Keratinocyte (primary cell): ENCODE measurements at regions not wholly inside any gene's neighbourhood (a gene's known extent, or its start where the extent isn't known, plus 50 kb on each side); places are given as distances from the start of the nearest gene placed in this dataset.

Source experiments
- EZH2 ChIP-seq: IDR thresholded peaks from one replicate; pipeline ENCODE4 v1.6.1; 2012; ENCODE audit warnings: inconsistent platforms, mild to moderate bottlenecking, low read length, moderate library complexity
- TF ChIP-seq, protein P1 (sequence below), 3 experiments: IDR thresholded peaks in 1 of 3; conservative IDR thresholded peaks in 1 of 3; optimal IDR thresholded peaks in 1 of 3; 2 replicates in 2 of 3; 3 replicates in 1 of 3; pipeline versions ENCODE3 to v1.5.1; 2011; ENCODE audit warnings: low read length in 3 of 3, mild to moderate bottlenecking in 3 of 3, moderate library complexity in 2 of 3, control low read depth in 1 of 3, inconsistent platforms in 1 of 3; ENCODE audit not compliant: insufficient read depth in 2 of 3; ENCODE audit errors: extremely low read depth in 1 of 3

DNA sequence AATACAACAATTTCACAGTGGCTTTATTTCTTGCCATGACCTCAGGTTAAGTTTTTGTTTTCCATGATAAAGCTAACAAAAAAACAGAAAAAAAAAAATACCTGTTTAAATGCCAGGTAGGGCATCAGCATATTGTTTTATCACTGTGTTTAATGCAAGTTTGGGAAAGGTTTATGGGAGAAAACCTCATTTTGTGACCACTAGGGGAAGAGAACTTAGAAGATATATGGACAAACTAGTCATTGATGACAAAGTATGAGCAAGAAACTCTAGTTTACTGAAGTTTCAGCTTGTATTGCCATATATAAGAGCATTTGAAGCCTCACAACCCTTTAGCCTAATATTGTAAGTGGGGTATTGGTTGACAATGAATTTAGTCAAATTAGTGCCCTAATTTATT is 1431.4 kb upstream of the CDH18 start:
- TF ChIP-seq, protein P1, sequence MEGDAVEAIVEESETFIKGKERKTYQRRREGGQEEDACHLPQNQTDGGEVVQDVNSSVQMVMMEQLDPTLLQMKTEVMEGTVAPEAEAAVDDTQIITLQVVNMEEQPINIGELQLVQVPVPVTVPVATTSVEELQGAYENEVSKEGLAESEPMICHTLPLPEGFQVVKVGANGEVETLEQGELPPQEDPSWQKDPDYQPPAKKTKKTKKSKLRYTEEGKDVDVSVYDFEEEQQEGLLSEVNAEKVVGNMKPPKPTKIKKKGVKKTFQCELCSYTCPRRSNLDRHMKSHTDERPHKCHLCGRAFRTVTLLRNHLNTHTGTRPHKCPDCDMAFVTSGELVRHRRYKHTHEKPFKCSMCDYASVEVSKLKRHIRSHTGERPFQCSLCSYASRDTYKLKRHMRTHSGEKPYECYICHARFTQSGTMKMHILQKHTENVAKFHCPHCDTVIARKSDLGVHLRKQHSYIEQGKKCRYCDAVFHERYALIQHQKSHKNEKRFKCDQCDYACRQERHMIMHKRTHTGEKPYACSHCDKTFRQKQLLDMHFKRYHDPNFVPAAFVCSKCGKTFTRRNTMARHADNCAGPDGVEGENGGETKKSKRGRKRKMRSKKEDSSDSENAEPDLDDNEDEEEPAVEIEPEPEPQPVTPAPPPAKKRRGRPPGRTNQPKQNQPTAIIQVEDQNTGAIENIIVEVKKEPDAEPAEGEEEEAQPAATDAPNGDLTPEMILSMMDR (optimal IDR thresholded peaks at IDR 0.05 in 1 of 3, IDR thresholded peaks at IDR 0.05 in 1 of 3, conservative IDR thresholded peaks at IDR 0.05 in 1 of 3; ENCODE audit: extremely low read depth in 1 of 3, insufficient read depth in 2 of 3, low read length in 3 of 3): no peak
- no peak for TF ChIP-seq EZH2
